B cell (primary cell): ENCODE measurements at regions not wholly inside any gene's neighbourhood (a gene's known extent, or its start where the extent isn't known, plus 50 kb on each side); places are given as distances from the start of the nearest gene placed in this dataset.

Source experiments
- ATAC-seq: fragments of 200-7000 bp; cut with Tn5 transposase; one replicate; pipeline ENCODE4 v1.10.0; 2021; ENCODE audit warnings: low read depth, mild to moderate bottlenecking, moderate number of reproducible peaks, moderate library complexity
- CTCF ChIA-PET: fragments of 350-600 bp; sonication (Branson Sonifier 250); formaldehyde crosslinking; loops from one replicate; lab custom pipeline; 2021; ENCODE audit warnings: antibody characterized with exemption, inconsistent platforms; lab: Charles Lee
- POLR2A ChIA-PET: fragments of 350-600 bp; sonication (Branson Sonifier 250); formaldehyde crosslinking; loops from one replicate; lab custom pipeline; 2021; ENCODE audit warnings: antibody characterized with exemption; lab: Charles Lee
- DNase-seq: peaks from one replicate; pipeline ENCODE4 v3.0.0; 2013
- H2AFZ ChIP-seq: 2 replicates; pipeline ENCODE4 v1.6.1; 2012; ENCODE audit warnings: mild to moderate bottlenecking, low read depth, low read length; ENCODE audit not compliant: insufficient read depth, poor library complexity, severe bottlenecking
- H3K27ac ChIP-seq, 2 donors: 1 replicate in 1 of 2; 2 replicates in 1 of 2; pipeline ENCODE4 v1.5.1; 2012 to 2013; ENCODE audit warnings: low read length in 2 of 2, mild to moderate bottlenecking in 2 of 2, moderate library complexity in 1 of 2
- H3K27me3 ChIP-seq, 4 experiments: fragments of 200-600 bp in 1 of 4; sonication (generic) in 1 of 4; replicated peaks in 1 of 4; 1 replicate in 2 of 4; 2 replicates in 2 of 4; pipeline versions ENCODE4 v1.6.1 to v1.7.0; 2013 to 2016; ENCODE audit warnings: low read length in 3 of 4, mild to moderate bottlenecking in 2 of 4, mixed read lengths in 1 of 4, moderate library complexity in 1 of 4; ENCODE audit not compliant: insufficient read depth in 4 of 4, control insufficient read depth in 3 of 4; ENCODE audit errors: control extremely low read depth in 1 of 4
- H3K36me3 ChIP-seq, 2 experiments: replicated peaks in 1 of 2; 1 replicate in 1 of 2; 2 replicates in 1 of 2; pipeline versions ENCODE4 v1.6.1 to v1.7.1; 2013; ENCODE audit warnings: low read length in 1 of 2; ENCODE audit not compliant: insufficient read depth in 2 of 2, control insufficient read depth in 1 of 2; ENCODE audit errors: control extremely low read depth in 1 of 2, extremely low read depth in 1 of 2
- H3K4me1 ChIP-seq, 2 donors: fragments of 200-600 bp in 1 of 2; sonication (generic) in 1 of 2; 1 replicate in 1 of 2; 2 replicates in 1 of 2; pipeline versions ENCODE4 v1.5.1 to v1.6.1; 2013 to 2017; ENCODE audit warnings: low read length in 2 of 2; ENCODE audit not compliant: control insufficient read depth in 2 of 2, insufficient read depth in 2 of 2
- H3K4me2 ChIP-seq: replicated peaks from 2 replicates; pipeline ENCODE3; 2012; ENCODE audit warnings: mild to moderate bottlenecking, low read depth, low read length; ENCODE audit not compliant: poor library complexity, severe bottlenecking
- H3K4me3 ChIP-seq, 5 experiments: fragments of 200-600 bp in 1 of 5; sonication (generic) in 1 of 5; 1 replicate in 3 of 5; 2 replicates in 2 of 5; pipeline versions ENCODE4 v1.5.1 to v1.7.0; 2011 to 2016; ENCODE audit warnings: low read length in 4 of 5, mild to moderate bottlenecking in 4 of 5, low read depth in 2 of 5, control low read depth in 1 of 5, moderate library complexity in 1 of 5; ENCODE audit not compliant: insufficient read depth in 1 of 5; ENCODE audit errors: control extremely low read depth in 1 of 5, extremely low read depth in 1 of 5
- H3K79me2 ChIP-seq: fragments of 200-600 bp; sonication (generic); one replicate; pipeline ENCODE4 v1.6.0; 2016; ENCODE audit warnings: low read length; ENCODE audit not compliant: control insufficient read depth, insufficient read depth
- H3K9ac ChIP-seq: fragments of 200-600 bp; sonication (generic); 2 replicates; pipeline ENCODE4 v1.6.1; 2017; ENCODE audit warnings: mild to moderate bottlenecking, low read length, moderate library complexity
- H3K9me3 ChIP-seq, 3 donors: one replicate each; pipeline versions ENCODE4 v1.6.1 to v1.7.1; 2013; ENCODE audit warnings: low read length in 2 of 3; ENCODE audit not compliant: control insufficient read depth in 2 of 3, insufficient read depth in 1 of 3; ENCODE audit errors: control extremely low read depth in 1 of 3
- H4K20me1 ChIP-seq: 2 replicates; pipeline ENCODE4 v1.6.0; 2012; ENCODE audit warnings: mild to moderate bottlenecking, low read length; ENCODE audit not compliant: insufficient read depth, control insufficient read depth, poor library complexity, severe bottlenecking
- H3K27ac Mint-ChIP-seq: one replicate; pipeline ENCODE4 v1.8.0; 2021; ENCODE audit warnings: mixed read lengths
- H3K27me3 Mint-ChIP-seq: one replicate; pipeline ENCODE4 v1.8.0; 2021; ENCODE audit warnings: mixed read lengths
- H3K4me1 Mint-ChIP-seq: one replicate; pipeline ENCODE4 v1.8.0; 2021; ENCODE audit warnings: mixed read lengths
- H3K4me3 Mint-ChIP-seq: one replicate; pipeline ENCODE4 v1.8.0; 2021; ENCODE audit warnings: mixed read lengths
- H3K9me3 Mint-ChIP-seq: one replicate; pipeline ENCODE4 v1.8.0; 2022; ENCODE audit warnings: mixed read lengths; ENCODE audit not compliant: insufficient read depth
- CTCF ChIP-seq: fragments of 200-600 bp; IDR thresholded peaks from one replicate; pipeline ENCODE4 v1.8.0; 2022; ENCODE audit warnings: antibody characterized with exemption, mild to moderate bottlenecking
- EZH2 ChIP-seq: IDR thresholded peaks from 2 replicates; pipeline ENCODE4 v1.6.1; 2012; ENCODE audit warnings: borderline replicate concordance, low read depth, mild to moderate bottlenecking, moderate library complexity, low read length; ENCODE audit not compliant: insufficient read depth, poor library complexity, severe bottlenecking
- WGBS: methylation state at CpG from one replicate; pipeline ENCODE4 v1.1.5; 2013; ENCODE audit warnings: missing lambda C conversion rate; ENCODE audit not compliant: insufficient coverage; 5-methylcytosine and 5-hydroxymethylcytosine counted together
- intact Hi-C: fragments of 100-400 bp; cut with micrococcal nuclease; formaldehyde crosslinking; loops from one replicate; pipeline ENCODE4 v1.10.0; 2022

GRCh38 chr2:5442736-5443135 is 249.4 kb upstream of the SOX11 start:
- ChIA-PET CTCF (no interaction called here), POLR2A (no interaction called here)
- H3K4me3 Mint-ChIP-seq, result no peak overlapping the region

GRCh38 chr2:5444168-5444567 is 248.0 kb upstream of the SOX11 start:
- ChIA-PET POLR2A (no interaction called here), CTCF (no interaction called here)
- intact Hi-C loops, result no loop called here
- no peak overlapping the region for H3K4me3 ChIP-seq
- DNase-seq (no peak), ATAC-seq (no peak)
- no peaks in the 10 kb centered on the region for H3K79me2 ChIP-seq
- H3K4me1 Mint-ChIP-seq, result no peaks in the 10 kb centered on the region
- no peak overlapping the region for H3K27ac ChIP-seq
- H4K20me1 ChIP-seq, result no peaks in the 10 kb centered on the region
- no peak overlapping the region for H3K27ac Mint-ChIP-seq
- TF ChIP-seq CTCF (no peak), EZH2 (no peak)
- H3K4me2 ChIP-seq, result no peak overlapping the region
- no peaks in the 10 kb centered on the region for H3K4me1 ChIP-seq
- no peaks in the 10 kb centered on the region for H3K27me3 Mint-ChIP-seq
- H3K4me3 Mint-ChIP-seq, result no peak overlapping the region
- no peak overlapping the region for H3K9ac ChIP-seq
- 93% methylated on average over 16 of the region's 16 CpGs for WGBS
- no peaks in the 10 kb centered on the region for H3K27me3 ChIP-seq
- no peak overlapping the region for H2AFZ ChIP-seq
- peaks cover 0 to 8% (median 0%) of the 10 kb centered on the region in 3 donors for H3K9me3 ChIP-seq
- H3K36me3 ChIP-seq, result no peaks in the 10 kb centered on the region
- H3K9me3 Mint-ChIP-seq, result peaks cover 4% of the 10 kb centered on the region

More at GRCh38 chr2:5442736-5443135, 249.4 kb upstream of the SOX11 start:
- no peaks in the 10 kb centered on the region for H3K79me2 ChIP-seq
- Mint-ChIP-seq H3K9me3 (peaks cover 6% of the 10 kb centered on the region), H3K27ac (no peak overlapping the region), H3K4me1 (no peaks in the 10 kb centered on the region), H3K27me3 (no peaks in the 10 kb centered on the region)
- ATAC-seq (no peak), DNase-seq (no peak)
- H3K9ac ChIP-seq, result no peak overlapping the region
- TF ChIP-seq EZH2 (no peak), CTCF (no peak)
- intact Hi-C loops, result no loop called here
- H3K27ac ChIP-seq, result no peak overlapping the region
- no peak overlapping the region for H2AFZ ChIP-seq
- H4K20me1 ChIP-seq, result no peaks in the 10 kb centered on the region
- no peaks in the 10 kb centered on the region for H3K27me3 ChIP-seq
- H3K4me2 ChIP-seq, result no peak overlapping the region
- H3K36me3 ChIP-seq, result no peaks in the 10 kb centered on the region
- peaks cover 0 to 10% (median 0%) of the 10 kb centered on the region in 3 donors for H3K9me3 ChIP-seq
- WGBS, result 97% methylated on average over 5 of the region's 9 CpGs
- no peak overlapping the region for H3K4me3 ChIP-seq
- H3K4me1 ChIP-seq, result no peaks in the 10 kb centered on the region
